ENCODE measurements at regions not wholly inside any gene's neighbourhood (a gene's known extent, or its start where the extent isn't known, plus 50 kb on each side); places are given as distances from the start of the nearest gene placed in this dataset.

DNA sequence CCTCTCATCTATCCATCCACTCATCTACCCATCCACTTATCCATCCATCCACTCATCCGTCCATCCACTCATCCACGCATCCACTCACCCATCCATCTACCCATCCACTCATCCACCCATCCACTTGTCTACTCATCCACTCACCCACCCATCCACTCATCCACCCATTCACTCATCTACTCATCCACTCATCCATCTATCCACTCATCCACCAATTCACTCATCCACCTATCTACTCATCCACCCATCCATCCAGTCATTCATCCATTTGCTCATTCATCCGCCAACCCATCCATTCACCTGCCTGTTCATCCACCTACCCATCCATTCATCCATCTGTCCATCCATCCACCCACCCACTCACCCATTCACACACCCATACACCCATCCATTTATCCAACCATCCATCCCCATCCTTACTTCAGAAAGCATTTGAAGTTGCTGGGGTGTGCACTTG lies 329.6 kb downstream of the SEC14L1 start:
- no peak overlapping the region for H2AFZ ChIP-seq (ENCODE audit: low read depth, low read length)
- ChIA-PET POLR2A (no interaction called here), CTCF (ENCODE audit: low intra/inter-chr PET ratio) (interaction anchor here (1.5 kb wide), 1 partner anchor 40 kb away, joined by 3 read pairs; no protein-coding TSS in a partner anchor)
- no peaks in the 10 kb centered on the region for H3K9me3 ChIP-seq (replicated peaks; ENCODE audit: control insufficient read depth, insufficient read depth, low read depth, low read length)
- TF ChIP-seq EHMT2 (IDR thresholded peaks at IDR 0.05) (peak; percentile 76), GABPB1 (CRISPR knock-in tag; IDR thresholded peaks at IDR 0.05) (no peak), OTX1 (CRISPR knock-in tag; IDR thresholded peaks at IDR 0.05) (peak; percentile 66; the same call in 1 of the 2 replicates), HDAC1 (IDR thresholded peaks at IDR 0.05) (peak in 1 of 2 experiments; percentile 52; a peak in 1 of 4 replicates), ZNF253 (CRISPR knock-in tag; conservative IDR thresholded peaks at IDR 0.05) (no peak), CC2D1A (IDR thresholded peaks at IDR 0.05) (no peak), HDGF (IDR thresholded peaks at IDR 0.05) (peak; percentile 69; the same call in 1 of the 2 replicates), ZC3H8 (IDR thresholded peaks at IDR 0.05) (no peak), MTA1 (IDR thresholded peaks at IDR 0.05; ENCODE audit: borderline replicate concordance) (0 out of 2 replicates have a peak, but pooled peaks have one; percentile 10), MYBL2 (IDR thresholded peaks at IDR 0.05; ENCODE audit: low read depth) (peak; percentile 32; the same call in 1 of the 2 replicates), MYBL2 (CRISPR knock-in tag; IDR thresholded peaks at IDR 0.05; ENCODE audit: borderline replicate concordance) (no peak)
- TF ChIP-seq, protein P1, sequence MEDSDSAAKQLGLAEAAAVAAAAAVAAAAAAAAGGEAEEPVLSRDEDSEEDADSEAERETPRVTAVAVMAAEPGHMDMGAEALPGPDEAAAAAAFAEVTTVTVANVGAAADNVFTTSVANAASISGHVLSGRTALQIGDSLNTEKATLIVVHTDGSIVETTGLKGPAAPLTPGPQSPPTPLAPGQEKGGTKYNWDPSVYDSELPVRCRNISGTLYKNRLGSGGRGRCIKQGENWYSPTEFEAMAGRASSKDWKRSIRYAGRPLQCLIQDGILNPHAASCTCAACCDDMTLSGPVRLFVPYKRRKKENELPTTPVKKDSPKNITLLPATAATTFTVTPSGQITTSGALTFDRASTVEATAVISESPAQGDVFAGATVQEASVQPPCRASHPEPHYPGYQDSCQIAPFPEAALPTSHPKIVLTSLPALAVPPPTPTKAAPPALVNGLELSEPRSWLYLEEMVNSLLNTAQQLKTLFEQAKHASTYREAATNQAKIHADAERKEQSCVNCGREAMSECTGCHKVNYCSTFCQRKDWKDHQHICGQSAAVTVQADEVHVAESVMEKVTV (CRISPR knock-in tag; IDR thresholded peaks at IDR 0.05) = no peak
- TF ChIP-seq, protein P2, sequence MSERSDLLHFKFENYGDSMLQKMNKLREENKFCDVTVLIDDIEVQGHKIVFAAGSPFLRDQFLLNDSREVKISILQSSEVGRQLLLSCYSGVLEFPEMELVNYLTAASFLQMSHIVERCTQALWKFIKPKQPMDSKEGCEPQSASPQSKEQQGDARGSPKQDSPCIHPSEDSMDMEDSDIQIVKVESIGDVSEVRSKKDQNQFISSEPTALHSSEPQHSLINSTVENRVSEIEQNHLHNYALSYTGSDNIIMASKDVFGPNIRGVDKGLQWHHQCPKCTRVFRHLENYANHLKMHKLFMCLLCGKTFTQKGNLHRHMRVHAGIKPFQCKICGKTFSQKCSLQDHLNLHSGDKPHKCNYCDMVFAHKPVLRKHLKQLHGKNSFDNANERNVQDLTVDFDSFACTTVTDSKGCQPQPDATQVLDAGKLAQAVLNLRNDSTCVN (CRISPR knock-in tag; IDR thresholded peaks at IDR 0.05) = 0 out of 2 replicates have a peak, but pooled peaks have one; percentile 6
- ATAC-seq (no peak), FAIRE-seq (peak; percentile 75), DNase-seq (ENCODE audit: extremely low read depth in 1 of 4, low spot score in 3 of 4) (no peak)
- no TSS peak for BruUV-seq (replicated peaks)
- intact Hi-C loops (cut with micrococcal nuclease) (no loop called here), in situ Hi-C loops (cut with MboI) (no loop called here)
- H3K9ac ChIP-seq (ENCODE audit: insufficient read depth in 1 of 2, low read depth in 2 of 2, low read length in 2 of 2) = no peak overlapping the region
- H3K4me2 ChIP-seq (ENCODE audit: insufficient read depth, low read length) = no peak overlapping the region
- no peaks in the 10 kb centered on the region for H3K27me3 ChIP-seq (ENCODE audit: control insufficient read depth in 2 of 2, insufficient read depth in 2 of 2, low read length in 2 of 2)
- WGBS (ENCODE audit: insufficient coverage, low coverage, missing lambda C conversion rate) = 81% methylated on average over 2 of the region's 3 CpGs
- peaks cover 79% of the 10 kb centered on the region for H3K79me2 ChIP-seq (ENCODE audit: control insufficient read depth, insufficient read depth, low read length)
- peak overlapping the region; percentile 46; the same call in 1 of the 3 replicates for H3K27ac ChIP-seq (ENCODE audit: extremely low read depth, low read depth, low read length)
- peaks cover 33 to 52% of the 10 kb centered on the region in 2 experiments for H3K4me1 ChIP-seq (replicated peaks in 1 of 2; ENCODE audit: control insufficient read depth in 2 of 2, insufficient read depth in 2 of 2, low read length in 2 of 2)
- peaks cover 21% of the 10 kb centered on the region; the same call in 1 of the 2 replicates for H4K20me1 ChIP-seq (replicated peaks; ENCODE audit: control insufficient read depth, insufficient read depth, low read length)
- no peak overlapping the region for H3K4me3 ChIP-seq
- H3K9me1 ChIP-seq (ENCODE audit: control insufficient read depth, insufficient read depth, low read length) = no peaks in the 10 kb centered on the region
- H3K36me3 ChIP-seq (ENCODE audit: control insufficient read depth, insufficient read depth, low read length) = 0 out of 3 replicates have a peak, but pooled peaks cover 8% of the 10 kb centered on the region
